ENCODE measurements at regions not wholly inside any gene's neighbourhood (a gene's known extent, or its start where the extent isn't known, plus 50 kb on each side); places are given as distances from the start of the nearest gene placed in this dataset.

DNA sequence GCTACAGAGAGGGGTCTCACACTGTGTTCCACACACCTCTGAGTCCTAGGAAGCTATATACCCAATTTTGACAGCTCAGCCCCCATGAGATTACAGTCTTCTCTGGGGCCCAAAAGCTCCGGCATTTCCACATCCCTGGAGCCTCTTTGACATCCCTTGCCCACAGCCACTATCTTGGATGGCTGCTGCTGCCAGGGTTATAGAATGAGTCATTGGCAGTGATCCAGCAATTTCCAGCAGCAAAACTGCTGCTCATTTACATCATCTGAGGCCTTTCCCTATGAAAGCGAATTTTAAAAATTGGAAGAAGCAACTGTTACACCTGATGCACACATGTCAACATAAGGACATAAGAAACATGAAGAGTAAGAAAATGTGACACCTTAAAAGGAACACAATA is 590.7 kb downstream of the MEI4 start:
- H3K4me3 ChIP-seq (ENCODE audit: low read depth, low read length): no peak overlapping the region
- no peak overlapping the region for H3K27ac ChIP-seq (ENCODE audit: extremely low read depth, low read depth, low read length)
- no peaks in the 10 kb centered on the region for H3K9me3 ChIP-seq (ENCODE audit: control insufficient read depth, insufficient read depth, low read depth, low read length)
- TF ChIP-seq ZNF121 (tag by site-specific recombination; IDR thresholded peaks at IDR 0.05): no peak
- TF ChIP-seq ZNF660 (tag by site-specific recombination; IDR thresholded peaks at IDR 0.05): 0 out of 2 replicates have a peak, but pooled peaks have one; percentile 24
- no peaks in the 10 kb centered on the region for H3K4me1 ChIP-seq (ENCODE audit: control insufficient read depth, insufficient read depth, low read length)
- ChIA-PET CTCF (no interaction called here), POLR2A (no interaction called here)
- H3K36me3 ChIP-seq (ENCODE audit: control insufficient read depth in 2 of 2, insufficient read depth in 1 of 2, low read length in 2 of 2): no peaks in the 10 kb centered on the region

DNA sequence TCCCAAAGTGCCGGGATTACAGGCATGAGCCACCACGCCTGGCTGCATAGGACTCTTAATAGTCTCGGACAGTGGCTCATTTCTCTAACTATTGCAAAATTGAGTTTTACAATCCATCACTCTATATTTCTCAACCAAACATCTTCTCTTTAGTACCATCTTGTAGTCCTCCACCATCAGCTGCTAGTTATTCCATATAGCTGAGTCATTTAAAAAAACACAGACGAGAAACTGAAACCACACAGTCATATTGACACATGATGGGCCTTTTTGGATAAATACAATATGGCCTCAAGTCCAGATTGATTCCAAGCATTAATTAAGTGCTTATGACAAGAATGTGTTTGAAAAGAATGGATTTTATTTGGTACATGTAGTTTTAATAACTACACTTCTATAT is 599.1 kb downstream of the MEI4 start:
- ChIA-PET CTCF (no interaction called here), POLR2A (no interaction called here)
- no peak overlapping the region for H3K27ac ChIP-seq (ENCODE audit: extremely low read depth, low read depth, low read length)
- H3K4me3 ChIP-seq (ENCODE audit: low read depth, low read length): no peak overlapping the region
- no peaks in the 10 kb centered on the region for H3K9me3 ChIP-seq (ENCODE audit: control insufficient read depth, insufficient read depth, low read depth, low read length)
- H3K4me1 ChIP-seq (ENCODE audit: control insufficient read depth, insufficient read depth, low read length): no peaks in the 10 kb centered on the region
- H3K36me3 ChIP-seq (ENCODE audit: control insufficient read depth in 2 of 2, insufficient read depth in 1 of 2, low read length in 2 of 2): no peaks in the 10 kb centered on the region
- TF ChIP-seq ZNF626 (tag by site-specific recombination; IDR thresholded peaks at IDR 0.05) (no peak), SALL2 (tag by site-specific recombination; IDR thresholded peaks at IDR 0.05; ENCODE audit: borderline replicate concordance) (no peak), ZNF544 (tag by site-specific recombination; IDR thresholded peaks at IDR 0.05) (no peak), PRDM2 (tag by site-specific recombination; IDR thresholded peaks at IDR 0.05; ENCODE audit: borderline replicate concordance) (no peak), ZNF560 (tag by site-specific recombination; IDR thresholded peaks at IDR 0.05; ENCODE audit: borderline replicate concordance) (no peak), YY2 (tag by site-specific recombination; IDR thresholded peaks at IDR 0.05) (no peak), ZNF2 (tag by site-specific recombination; IDR thresholded peaks at IDR 0.05) (no peak), KLF1 (tag by site-specific recombination; IDR thresholded peaks at IDR 0.05) (no peak)
- TF ChIP-seq, protein P1, sequence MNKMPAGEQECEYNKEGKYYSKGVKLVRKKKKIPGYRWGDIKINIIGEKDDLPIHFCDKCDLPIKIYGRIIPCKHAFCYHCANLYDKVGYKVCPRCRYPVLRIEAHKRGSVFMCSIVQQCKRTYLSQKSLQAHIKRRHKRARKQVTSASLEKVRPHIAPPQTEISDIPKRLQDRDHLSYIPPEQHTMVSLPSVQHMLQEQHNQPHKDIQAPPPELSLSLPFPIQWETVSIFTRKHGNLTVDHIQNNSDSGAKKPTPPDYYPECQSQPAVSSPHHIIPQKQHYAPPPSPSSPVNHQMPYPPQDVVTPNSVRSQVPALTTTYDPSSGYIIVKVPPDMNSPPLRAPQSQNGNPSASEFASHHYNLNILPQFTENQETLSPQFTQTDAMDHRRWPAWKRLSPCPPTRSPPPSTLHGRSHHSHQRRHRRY (tag by site-specific recombination; IDR thresholded peaks at IDR 0.05): no peak
- TF ChIP-seq, protein P2, sequence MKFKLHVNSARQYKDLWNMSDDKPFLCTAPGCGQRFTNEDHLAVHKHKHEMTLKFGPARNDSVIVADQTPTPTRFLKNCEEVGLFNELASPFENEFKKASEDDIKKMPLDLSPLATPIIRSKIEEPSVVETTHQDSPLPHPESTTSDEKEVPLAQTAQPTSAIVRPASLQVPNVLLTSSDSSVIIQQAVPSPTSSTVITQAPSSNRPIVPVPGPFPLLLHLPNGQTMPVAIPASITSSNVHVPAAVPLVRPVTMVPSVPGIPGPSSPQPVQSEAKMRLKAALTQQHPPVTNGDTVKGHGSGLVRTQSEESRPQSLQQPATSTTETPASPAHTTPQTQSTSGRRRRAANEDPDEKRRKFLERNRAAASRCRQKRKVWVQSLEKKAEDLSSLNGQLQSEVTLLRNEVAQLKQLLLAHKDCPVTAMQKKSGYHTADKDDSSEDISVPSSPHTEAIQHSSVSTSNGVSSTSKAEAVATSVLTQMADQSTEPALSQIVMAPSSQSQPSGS (tag by site-specific recombination; IDR thresholded peaks at IDR 0.05; ENCODE audit: low read depth): no peak

DNA sequence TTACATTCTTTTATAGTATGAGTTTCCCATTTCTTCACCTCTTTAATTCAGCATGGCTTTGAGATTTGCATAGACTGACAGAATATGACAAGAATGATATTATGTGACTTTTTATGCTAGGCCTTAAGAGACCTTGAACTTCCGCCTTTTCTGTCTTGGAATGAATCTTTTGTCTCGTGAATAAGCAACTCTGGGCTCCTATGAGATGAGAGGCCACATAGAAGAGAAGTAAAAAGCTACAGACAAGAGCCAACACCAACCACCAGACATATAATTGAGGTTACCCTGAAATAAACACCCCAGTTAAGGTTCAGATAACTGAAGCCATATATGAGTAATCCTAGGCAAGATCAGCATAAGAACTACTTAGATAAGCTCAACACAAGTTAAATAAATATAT is 600.8 kb downstream of the MEI4 start:
- ChIA-PET POLR2A (no interaction called here), CTCF (no interaction called here)

More for the DNA sequence above, 600.8 kb downstream of the MEI4 start:
- TF ChIP-seq SALL2 (tag by site-specific recombination; IDR thresholded peaks at IDR 0.05; ENCODE audit: borderline replicate concordance) (no peak), KLF1 (tag by site-specific recombination; IDR thresholded peaks at IDR 0.05) (no peak), PRDM1 (tag by site-specific recombination; IDR thresholded peaks at IDR 0.05) (no peak), YY1 (tag by site-specific recombination; IDR thresholded peaks at IDR 0.05) (no peak), ZBTB7A (tag by site-specific recombination; IDR thresholded peaks at IDR 0.05; ENCODE audit: low read depth) (no peak), HOXA7 (CRISPR knock-in tag; IDR thresholded peaks at IDR 0.05; ENCODE audit: borderline replicate concordance) (no peak), ZNF223 (tag by site-specific recombination; IDR thresholded peaks at IDR 0.05) (no peak), ZNF23 (tag by site-specific recombination; IDR thresholded peaks at IDR 0.05; ENCODE audit: borderline replicate concordance) (no peak), ZNF221 (tag by site-specific recombination; IDR thresholded peaks at IDR 0.05; ENCODE audit: borderline replicate concordance) (no peak), ZNF571 (tag by site-specific recombination; IDR thresholded peaks at IDR 0.05) (no peak), ZNF341 (tag by site-specific recombination; IDR thresholded peaks at IDR 0.05; ENCODE audit: low read depth) (no peak)
- TF ChIP-seq, protein P3, sequence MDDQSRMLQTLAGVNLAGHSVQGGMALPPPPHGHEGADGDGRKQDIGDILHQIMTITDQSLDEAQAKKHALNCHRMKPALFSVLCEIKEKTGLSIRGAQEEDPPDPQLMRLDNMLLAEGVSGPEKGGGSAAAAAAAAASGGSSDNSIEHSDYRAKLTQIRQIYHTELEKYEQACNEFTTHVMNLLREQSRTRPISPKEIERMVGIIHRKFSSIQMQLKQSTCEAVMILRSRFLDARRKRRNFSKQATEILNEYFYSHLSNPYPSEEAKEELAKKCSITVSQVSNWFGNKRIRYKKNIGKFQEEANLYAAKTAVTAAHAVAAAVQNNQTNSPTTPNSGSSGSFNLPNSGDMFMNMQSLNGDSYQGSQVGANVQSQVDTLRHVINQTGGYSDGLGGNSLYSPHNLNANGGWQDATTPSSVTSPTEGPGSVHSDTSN (CRISPR knock-in tag; IDR thresholded peaks at IDR 0.05): no peak
- Histone ChIP-seq H3K4me1 (ENCODE audit: control insufficient read depth, insufficient read depth, low read length) (no peaks in the 10 kb centered on the region), H3K9me3 (ENCODE audit: control insufficient read depth, insufficient read depth, low read depth, low read length) (no peaks in the 10 kb centered on the region), H3K4me3 (ENCODE audit: low read depth, low read length) (no peak overlapping the region), H3K27ac (ENCODE audit: extremely low read depth, low read depth, low read length) (no peak overlapping the region), H3K36me3 (ENCODE audit: control insufficient read depth in 2 of 2, insufficient read depth in 1 of 2, low read length in 2 of 2) (no peaks in the 10 kb centered on the region)

All from HEK293 (cell line).